ENCODE measurements at regions not wholly inside any gene's neighbourhood (a gene's known extent, or its start where the extent isn't known, plus 50 kb on each side); places are given as distances from the start of the nearest gene placed in this dataset.
"Not testable (repeated sequence)": the region's sequence is repeated elsewhere in the genome, so short reads cannot be mapped to it uniquely, and the experiment has no call there.

DNA sequence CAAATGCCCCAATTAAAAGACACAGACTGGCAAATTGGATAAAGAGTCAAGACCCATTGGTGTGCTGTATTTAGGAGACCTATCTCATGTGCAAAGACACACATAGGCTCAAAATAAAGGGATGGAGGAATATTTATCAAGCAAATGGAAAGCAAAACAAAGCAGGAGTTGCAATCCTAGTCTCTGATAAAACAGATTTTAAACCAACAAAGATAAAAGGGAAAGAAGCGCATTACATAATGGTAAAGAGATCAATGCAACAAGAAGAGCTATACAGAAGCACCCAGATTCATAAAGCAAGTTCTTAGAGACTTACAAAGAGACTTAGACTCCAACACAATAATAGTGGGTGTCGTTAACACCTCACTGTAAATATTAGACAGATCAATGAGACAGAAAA is 350.9 kb upstream of the SPRY2 start:
- intact Hi-C loops (cut with micrococcal nuclease; ENCODE audit: unreplicated experiment); ATAC-seq; H3K36me3 ChIP-seq (ENCODE audit: control insufficient read depth in 2 of 2, insufficient read depth in 2 of 2, low read length in 1 of 2); H3K27me3 ChIP-seq (replicated peaks in 1 of 2; ENCODE audit: control insufficient read depth in 2 of 2, insufficient read depth in 2 of 2, low read length in 1 of 2); H3K79me2 ChIP-seq (ENCODE audit: control insufficient read depth, insufficient read depth, low read length); POLR2A ChIA-PET; H4K20me1 ChIP-seq (ENCODE audit: control insufficient read depth, insufficient read depth); H2AFZ ChIP-seq (ENCODE audit: control insufficient read depth, low read depth, low read length); H3K4me3 ChIP-seq; H3K9me3 ChIP-seq (replicated peaks; ENCODE audit: control insufficient read depth, insufficient read depth, low read length); CTCF ChIA-PET; SMC1A ChIA-PET (ENCODE audit: uncharacterized antibody, unreplicated experiment); RAD21 ChIA-PET (ENCODE audit: unreplicated experiment); in situ Hi-C loops (cut with MboI); DNase-seq (ENCODE audit: low read depth, low spot score); H3K27ac ChIP-seq (ENCODE audit: control insufficient read depth, insufficient read depth); H3K9ac ChIP-seq (ENCODE audit: control insufficient read depth, insufficient read depth, low read length); FAIRE-seq; BruUV-seq (replicated peaks); H3K4me2 ChIP-seq (ENCODE audit: control insufficient read depth, insufficient read depth); H3K4me1 ChIP-seq (ENCODE audit: control insufficient read depth, insufficient read depth, low read length): not testable (repeated sequence)
- WGBS (ENCODE audit: insufficient coverage, insufficient replicate concordance, low lambda C conversion rate, missing lambda C conversion rate): 13% methylated on average over 2 of the region's 2 CpGs

DNA sequence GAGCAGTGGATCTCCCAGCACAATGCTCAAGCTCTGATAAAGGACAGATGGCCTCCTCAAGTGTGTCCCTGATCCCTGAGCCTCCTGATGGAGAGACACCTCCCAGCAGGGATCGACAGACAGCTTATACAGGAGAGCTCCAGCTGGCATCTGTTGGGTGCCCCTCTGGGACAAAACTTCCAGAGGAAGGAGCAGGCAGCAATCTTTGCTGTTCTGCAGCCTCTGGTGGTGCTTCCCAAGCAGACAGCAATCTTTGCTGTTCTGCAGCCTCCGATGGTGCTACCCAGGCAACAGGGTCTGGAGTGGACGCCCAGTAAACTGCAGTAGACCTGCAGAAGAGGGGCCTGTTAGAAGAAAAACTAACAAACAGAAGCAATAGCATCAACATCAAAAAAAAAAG is 349.3 kb upstream of the SPRY2 start:
- H3K36me3 ChIP-seq (ENCODE audit: control insufficient read depth in 2 of 2, insufficient read depth in 2 of 2, low read length in 1 of 2): no peaks in the 10 kb centered on the region
- no peak overlapping the region for H3K4me3 ChIP-seq
- H3K4me1 ChIP-seq (ENCODE audit: control insufficient read depth, insufficient read depth, low read length): no peaks in the 10 kb centered on the region
- H3K4me2 ChIP-seq (ENCODE audit: control insufficient read depth, insufficient read depth): no peak overlapping the region
- no peak overlapping the region for H3K9ac ChIP-seq (ENCODE audit: control insufficient read depth, insufficient read depth, low read length)
- FAIRE-seq (no peak), ATAC-seq (no peak), DNase-seq (ENCODE audit: low read depth, low spot score) (no peak)
- in situ Hi-C loops (cut with MboI) (no loop called here), intact Hi-C loops (cut with micrococcal nuclease; ENCODE audit: unreplicated experiment) (no loop called here)
- 0% methylated on average over 3 of the region's 3 CpGs for WGBS (ENCODE audit: insufficient coverage, insufficient replicate concordance, low lambda C conversion rate, missing lambda C conversion rate)
- ChIA-PET SMC1A (ENCODE audit: uncharacterized antibody, unreplicated experiment) (no interaction called here), RAD21 (ENCODE audit: unreplicated experiment) (no interaction called here), POLR2A (no interaction called here), CTCF (interaction anchor here (0.9 to 1.1 kb wide), 2 partner anchors 9 to 97 kb away, joined by 3 to 4 read pairs; no protein-coding TSS in a partner anchor)
- no TSS peak for BruUV-seq (replicated peaks)
- H4K20me1 ChIP-seq (ENCODE audit: control insufficient read depth, insufficient read depth): no peaks in the 10 kb centered on the region
- no peaks in the 10 kb centered on the region for H3K9me3 ChIP-seq (replicated peaks; ENCODE audit: control insufficient read depth, insufficient read depth, low read length)
- no peak overlapping the region for H2AFZ ChIP-seq (ENCODE audit: control insufficient read depth, low read depth, low read length)
- no peaks in the 10 kb centered on the region for H3K27me3 ChIP-seq (replicated peaks in 1 of 2; ENCODE audit: control insufficient read depth in 2 of 2, insufficient read depth in 2 of 2, low read length in 1 of 2)
- no peak overlapping the region for H3K27ac ChIP-seq (ENCODE audit: control insufficient read depth, insufficient read depth)
- no peaks in the 10 kb centered on the region for H3K79me2 ChIP-seq (ENCODE audit: control insufficient read depth, insufficient read depth, low read length)
- no peak for TF ChIP-seq KAT2A (conservative IDR thresholded peaks at IDR 0.05; ENCODE audit: control insufficient read depth, low read depth, low read length)
- no peak for TF ChIP-seq EGR1 (IDR thresholded peaks at IDR 0.05; ENCODE audit: borderline replicate concordance in 1 of 2, low read depth in 2 of 2, low read length in 2 of 2)
- no peak for TF ChIP-seq SIN3A (IDR thresholded peaks at IDR 0.05; ENCODE audit: low read depth, low read length)
- no peak for TF ChIP-seq SMARCA5 (IDR thresholded peaks at IDR 0.05)
- no peak for TF ChIP-seq STAT3 (IDR thresholded peaks at IDR 0.05; ENCODE audit: low read depth, low read length)
- no peak for TF ChIP-seq ZNF622 (IDR thresholded peaks at IDR 0.05)
- TF ChIP-seq, protein P1, sequence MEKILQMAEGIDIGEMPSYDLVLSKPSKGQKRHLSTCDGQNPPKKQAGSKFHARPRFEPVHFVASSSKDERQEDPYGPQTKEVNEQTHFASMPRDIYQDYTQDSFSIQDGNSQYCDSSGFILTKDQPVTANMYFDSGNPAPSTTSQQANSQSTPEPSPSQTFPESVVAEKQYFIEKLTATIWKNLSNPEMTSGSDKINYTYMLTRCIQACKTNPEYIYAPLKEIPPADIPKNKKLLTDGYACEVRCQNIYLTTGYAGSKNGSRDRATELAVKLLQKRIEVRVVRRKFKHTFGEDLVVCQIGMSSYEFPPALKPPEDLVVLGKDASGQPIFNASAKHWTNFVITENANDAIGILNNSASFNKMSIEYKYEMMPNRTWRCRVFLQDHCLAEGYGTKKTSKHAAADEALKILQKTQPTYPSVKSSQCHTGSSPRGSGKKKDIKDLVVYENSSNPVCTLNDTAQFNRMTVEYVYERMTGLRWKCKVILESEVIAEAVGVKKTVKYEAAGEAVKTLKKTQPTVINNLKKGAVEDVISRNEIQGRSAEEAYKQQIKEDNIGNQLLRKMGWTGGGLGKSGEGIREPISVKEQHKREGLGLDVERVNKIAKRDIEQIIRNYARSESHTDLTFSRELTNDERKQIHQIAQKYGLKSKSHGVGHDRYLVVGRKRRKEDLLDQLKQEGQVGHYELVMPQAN (conservative IDR thresholded peaks at IDR 0.05): no peak
- TF ChIP-seq NFYB (IDR thresholded peaks at IDR 0.05; ENCODE audit: insufficient read depth, low read depth, low read length): no peak
- TF ChIP-seq TAF1 (IDR thresholded peaks at IDR 0.05; ENCODE audit: borderline replicate concordance, low read depth, low read length): no peak
- TF ChIP-seq MXI1 (IDR thresholded peaks at IDR 0.05; ENCODE audit: low read depth, low read length): no peak
- no peak for TF ChIP-seq DPF2 (IDR thresholded peaks at IDR 0.05)

Data from GM12878 (cell line).